ENCODE measurements at regions not wholly inside any gene's neighbourhood (a gene's known extent, or its start where the extent isn't known, plus 50 kb on each side); places are given as distances from the start of the nearest gene placed in this dataset.

DNA sequence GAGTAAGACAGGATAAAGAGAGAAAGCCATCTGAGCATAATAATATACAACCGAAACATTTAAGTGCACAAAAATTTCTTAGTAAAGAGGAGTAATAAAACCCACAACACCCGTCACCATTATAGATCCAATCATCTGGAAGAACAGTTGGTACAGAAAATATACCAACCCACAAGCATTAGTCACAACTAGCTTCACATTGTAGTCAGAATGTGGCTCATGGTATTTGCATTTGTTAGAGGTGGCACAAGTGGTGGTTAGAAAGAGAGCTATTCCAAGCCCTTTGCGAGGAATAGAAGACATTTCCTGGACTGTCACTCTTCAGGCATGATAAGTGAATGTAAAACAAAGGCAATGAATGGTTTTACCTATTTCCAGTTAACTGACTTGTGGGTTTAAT lies 677.5 kb upstream of the ST8SIA4 start:
- TF ChIP-seq, protein P1, sequence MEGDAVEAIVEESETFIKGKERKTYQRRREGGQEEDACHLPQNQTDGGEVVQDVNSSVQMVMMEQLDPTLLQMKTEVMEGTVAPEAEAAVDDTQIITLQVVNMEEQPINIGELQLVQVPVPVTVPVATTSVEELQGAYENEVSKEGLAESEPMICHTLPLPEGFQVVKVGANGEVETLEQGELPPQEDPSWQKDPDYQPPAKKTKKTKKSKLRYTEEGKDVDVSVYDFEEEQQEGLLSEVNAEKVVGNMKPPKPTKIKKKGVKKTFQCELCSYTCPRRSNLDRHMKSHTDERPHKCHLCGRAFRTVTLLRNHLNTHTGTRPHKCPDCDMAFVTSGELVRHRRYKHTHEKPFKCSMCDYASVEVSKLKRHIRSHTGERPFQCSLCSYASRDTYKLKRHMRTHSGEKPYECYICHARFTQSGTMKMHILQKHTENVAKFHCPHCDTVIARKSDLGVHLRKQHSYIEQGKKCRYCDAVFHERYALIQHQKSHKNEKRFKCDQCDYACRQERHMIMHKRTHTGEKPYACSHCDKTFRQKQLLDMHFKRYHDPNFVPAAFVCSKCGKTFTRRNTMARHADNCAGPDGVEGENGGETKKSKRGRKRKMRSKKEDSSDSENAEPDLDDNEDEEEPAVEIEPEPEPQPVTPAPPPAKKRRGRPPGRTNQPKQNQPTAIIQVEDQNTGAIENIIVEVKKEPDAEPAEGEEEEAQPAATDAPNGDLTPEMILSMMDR (IDR thresholded peaks at IDR 0.05; ENCODE audit: extremely low read depth in 1 of 2, insufficient read depth in 1 of 2, low read depth in 1 of 2, low read length in 2 of 2) = no peak
- TF ChIP-seq POLR2A (IDR thresholded peaks at IDR 0.05; ENCODE audit: low read depth, low read length) = no peak
- TF ChIP-seq MYC (IDR thresholded peaks at IDR 0.05; ENCODE audit: low read depth, low read length) = no peak
- no peak for TF ChIP-seq POLR2AphosphoS5 (IDR thresholded peaks at IDR 0.05; ENCODE audit: insufficient read depth, low read depth, low read length)
- TF ChIP-seq EZH2 (IDR thresholded peaks at IDR 0.05; ENCODE audit: borderline replicate concordance, low read depth, low read length, severe bottlenecking) = no peak
- TF ChIP-seq GATA2 (IDR thresholded peaks at IDR 0.05; ENCODE audit: insufficient read depth, insufficient read length, low read depth, low read length) = no peak
- TF ChIP-seq, protein P2, sequence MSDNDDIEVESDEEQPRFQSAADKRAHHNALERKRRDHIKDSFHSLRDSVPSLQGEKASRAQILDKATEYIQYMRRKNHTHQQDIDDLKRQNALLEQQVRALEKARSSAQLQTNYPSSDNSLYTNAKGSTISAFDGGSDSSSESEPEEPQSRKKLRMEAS (IDR thresholded peaks at IDR 0.05; ENCODE audit: insufficient read depth, insufficient read length) = no peak
- TF ChIP-seq FOS (IDR thresholded peaks at IDR 0.05; ENCODE audit: borderline replicate concordance, insufficient read depth, low read length) = no peak
- TF ChIP-seq JUN (IDR thresholded peaks at IDR 0.05; ENCODE audit: borderline replicate concordance, insufficient read depth, insufficient read length, low read depth) = no peak
- intact Hi-C loops (cut with micrococcal nuclease) (no loop called here), dilution Hi-C loops (cut with MboI; ENCODE audit: extremely low pct_ligation_motif_present, low sequenced_read_pairs) (no loop called here)
- no peak overlapping the region for H2AFZ ChIP-seq (ENCODE audit: low read depth, low read length)
- DNase-seq (ENCODE audit: low read depth, low spot score) (no peak), FAIRE-seq (no peak)
- no peak overlapping the region for H3K4me2 ChIP-seq (ENCODE audit: insufficient read depth, low read length)
- no peaks in the 10 kb centered on the region for H4K20me1 ChIP-seq (replicated peaks; ENCODE audit: control insufficient read depth, extremely low read depth, insufficient read depth, low read length)
- ChIA-PET CTCF (no interaction called here), POLR2A (no interaction called here)
- no peaks in the 10 kb centered on the region for H3K79me2 ChIP-seq (ENCODE audit: control insufficient read depth, insufficient read depth, low read length)
- H3K27ac ChIP-seq (ENCODE audit: insufficient read depth, low read depth, low read length) = no peak overlapping the region
- H3K36me3 ChIP-seq (ENCODE audit: control insufficient read depth in 2 of 2, extremely low read depth in 1 of 2, insufficient read depth in 2 of 2, low read length in 2 of 2) = no peaks in the 10 kb centered on the region
- BruUV-seq (replicated peaks) = no TSS peak
- H3K9me3 ChIP-seq (replicated peaks; ENCODE audit: control insufficient read depth, insufficient read depth, low read length) = no peaks in the 10 kb centered on the region
- no peak overlapping the region for H3K4me3 ChIP-seq (replicated peaks in 1 of 3; ENCODE audit: insufficient read depth in 1 of 3, low read depth in 1 of 3, low read length in 3 of 3)
- no peaks in the 10 kb centered on the region for H3K9me1 ChIP-seq (replicated peaks; ENCODE audit: control insufficient read depth, extremely low read depth, insufficient read depth, low read length)
- H3K27me3 ChIP-seq (ENCODE audit: control insufficient read depth in 2 of 2, insufficient read depth in 2 of 2, low read length in 2 of 2) = no peaks in the 10 kb centered on the region
- no peak overlapping the region for H3K9ac ChIP-seq (replicated peaks; ENCODE audit: extremely low read depth, insufficient read depth, low read length)
- H3K4me1 ChIP-seq (ENCODE audit: control insufficient read depth, extremely low read depth, insufficient read depth, low read length) = no peaks in the 10 kb centered on the region
